DMS153 treated with DMSO at 0.1 percent for 48 hours (cell line): ENCODE measurements at regions not wholly inside any gene's neighbourhood (a gene's known extent, or its start where the extent isn't known, plus 50 kb on each side); places are given as distances from the start of the nearest gene placed in this dataset.
A peak's percentile ranks its signal among the peaks of the same experiment; 100 is the strongest.
"Not testable (repeated sequence)": the region's sequence is repeated elsewhere in the genome, so short reads cannot be mapped to it uniquely, and the experiment has no call there.

Experiments
- DNase-seq: peaks from one replicate; lab custom pipeline; 2025; ENCODE audit not compliant: unreplicated experiment; lab: John Stamatoyannopoulos, UW

DNA sequence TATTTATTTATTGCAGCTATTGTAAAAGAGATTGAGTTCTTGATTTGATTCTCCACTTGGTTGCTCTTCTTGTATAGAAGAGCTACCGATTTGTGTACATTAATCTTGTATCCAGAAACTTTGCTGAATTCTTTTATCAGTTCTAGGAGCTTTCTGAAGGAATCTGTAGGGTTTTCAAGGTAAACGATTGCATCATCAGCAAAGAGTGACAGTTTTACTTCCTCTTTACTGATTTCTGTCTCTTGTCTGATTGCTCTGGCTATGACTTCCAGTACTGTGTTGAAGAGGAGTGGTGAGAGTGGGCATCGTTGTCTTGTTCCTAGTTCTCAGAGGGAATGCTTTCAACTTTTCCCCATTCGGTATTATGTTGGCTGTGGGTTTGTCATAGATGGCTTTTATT is 103.1 kb downstream of the CAPZA3 start:
- DNase-seq: not testable (repeated sequence)

- no peak for DNase-seq
These were observed 111.2 kb downstream of the CAPZA3 start for GRCh38 chr12:18849080-18849479.

DNA sequence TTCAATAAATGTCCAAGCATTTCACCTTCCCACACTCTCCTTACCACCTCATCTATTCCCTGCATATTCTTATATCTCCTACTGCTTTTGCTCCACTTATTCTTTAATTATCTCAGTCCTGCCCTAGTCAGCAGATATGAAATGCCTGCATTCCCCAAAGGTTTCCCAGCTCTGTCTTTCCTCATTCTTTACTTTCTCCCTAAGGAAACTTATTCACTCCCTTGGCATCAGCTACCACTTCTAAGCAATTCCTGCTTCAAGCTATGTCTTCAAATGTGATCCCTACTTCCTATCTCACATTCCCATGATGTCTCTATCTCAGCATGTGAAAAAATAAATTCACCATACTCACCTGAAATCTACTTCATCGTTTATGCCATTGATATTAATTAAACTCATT is 111.8 kb downstream of the CAPZA3 start:
- DNase-seq: no peak

DNA sequence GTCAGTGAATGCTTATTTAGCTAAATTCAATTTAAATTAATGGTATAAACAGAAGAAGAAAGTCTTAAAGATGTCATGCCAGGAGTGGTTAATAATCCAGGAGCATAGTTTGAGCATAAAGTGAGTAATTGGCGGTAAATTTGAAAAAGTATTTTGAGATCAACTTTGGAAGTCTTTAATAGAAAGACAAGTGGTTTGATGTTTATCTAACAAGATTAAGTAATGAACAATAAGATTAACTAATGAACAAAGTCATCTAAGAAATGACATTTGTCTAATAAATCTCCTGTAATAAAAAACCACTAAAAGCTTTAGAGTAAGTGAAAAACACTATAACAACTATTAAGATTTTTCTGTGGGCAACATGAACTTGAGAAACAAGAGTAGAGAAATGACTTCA is 112.8 kb downstream of the CAPZA3 start:
- no peak for DNase-seq

- DNase-seq: no peak
These were observed 113.4 kb downstream of the CAPZA3 start for GRCh38 chr12:18851271-18851670.

GRCh38 chr12:18853570-18854366 is 115.8 kb downstream of the CAPZA3 start:
- no peak for DNase-seq

- DNase-seq: no peak
These were observed 119.7 kb downstream of the CAPZA3 start for GRCh38 chr12:18857656-18858055.

DNA sequence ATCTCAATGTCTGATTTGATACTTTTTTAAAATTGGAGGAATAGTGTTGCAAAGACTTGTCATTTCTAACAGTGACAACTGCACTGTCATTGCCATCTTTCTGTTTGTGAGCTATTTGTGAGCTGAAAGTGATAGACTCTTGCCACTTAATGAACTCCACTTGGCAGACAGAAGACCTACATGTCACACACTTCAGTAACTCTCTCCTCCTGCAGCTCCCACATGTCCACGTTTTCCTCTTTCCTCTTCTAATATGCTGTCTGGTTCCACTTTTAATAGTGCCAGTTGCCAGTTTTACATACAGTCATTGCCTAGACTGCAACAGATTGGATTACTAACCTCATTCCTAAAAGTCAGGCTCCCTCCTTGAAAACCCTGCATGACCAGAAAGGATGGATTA is 121.5 kb downstream of the CAPZA3 start:
- no peak for DNase-seq

DNA sequence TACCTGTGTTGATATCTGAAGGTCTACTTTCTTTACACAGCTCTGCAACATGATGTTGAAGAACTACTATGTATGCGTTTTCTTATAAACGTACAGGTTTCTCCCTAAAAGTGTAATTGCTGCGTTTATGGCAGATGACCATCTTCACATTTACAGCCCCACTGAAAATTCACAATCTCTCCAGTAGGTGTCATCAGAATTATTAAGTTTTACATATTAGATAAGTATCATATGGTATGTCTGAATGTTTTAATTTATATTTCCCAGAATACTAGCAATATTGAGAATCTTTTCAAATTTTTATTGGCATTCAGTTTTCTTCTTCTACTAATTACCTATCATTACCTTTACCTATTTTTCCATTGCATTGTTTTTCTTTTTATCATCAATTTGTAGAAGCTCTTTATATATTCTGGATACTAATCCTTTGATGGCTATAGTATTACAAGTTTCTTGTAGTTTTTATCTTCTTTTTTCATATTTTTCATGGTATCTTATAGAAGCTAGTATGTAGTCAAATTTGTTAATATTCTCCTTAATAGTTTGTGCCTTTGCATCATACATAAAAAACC is 123.5 kb downstream of the CAPZA3 start:
- peak; percentile 13 for DNase-seq

- DNase-seq: no peak
These were observed 126.0 kb downstream of the CAPZA3 start for GRCh38 chr12:18863769-18864500.

GRCh38 chr12:18864900-18865561 is 127.1 kb downstream of the CAPZA3 start:
- DNase-seq: no peak

DNA sequence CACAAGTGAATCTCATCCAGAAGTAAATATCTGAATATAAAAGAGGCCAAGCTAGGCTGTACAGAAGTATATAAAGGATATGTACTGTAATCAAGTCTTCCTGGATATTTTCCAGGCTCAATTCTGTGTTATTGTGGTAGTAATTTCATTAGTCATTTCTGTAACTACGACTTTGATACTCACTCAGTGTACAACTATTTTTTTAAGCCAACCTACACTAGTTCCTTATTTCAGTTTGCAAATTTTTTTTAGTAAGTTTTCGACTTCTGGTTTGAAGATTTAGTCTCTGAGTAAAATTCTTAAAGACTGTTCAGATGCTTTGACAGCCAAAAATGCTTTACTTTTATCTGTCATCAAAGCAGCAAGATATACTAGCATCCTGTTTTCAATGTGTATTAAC is 130.8 kb downstream of the CAPZA3 start:
- DNase-seq: no peak

- DNase-seq: no peak
These were observed 134.9 kb downstream of the CAPZA3 start for GRCh38 chr12:18872770-18873169.

GRCh38 chr12:18878676-18879180 is 140.8 kb downstream of the CAPZA3 start:
- no peak for DNase-seq

- no peak for DNase-seq
These were observed 144.8 kb downstream of the CAPZA3 start for GRCh38 chr12:18882690-18883089.

- no peak for DNase-seq
These were observed 149.0 kb downstream of the CAPZA3 start for GRCh38 chr12:18886962-18887361.

- no peak for DNase-seq
These were observed 149.4 kb downstream of the CAPZA3 start for GRCh38 chr12:18887368-18887767.

DNA sequence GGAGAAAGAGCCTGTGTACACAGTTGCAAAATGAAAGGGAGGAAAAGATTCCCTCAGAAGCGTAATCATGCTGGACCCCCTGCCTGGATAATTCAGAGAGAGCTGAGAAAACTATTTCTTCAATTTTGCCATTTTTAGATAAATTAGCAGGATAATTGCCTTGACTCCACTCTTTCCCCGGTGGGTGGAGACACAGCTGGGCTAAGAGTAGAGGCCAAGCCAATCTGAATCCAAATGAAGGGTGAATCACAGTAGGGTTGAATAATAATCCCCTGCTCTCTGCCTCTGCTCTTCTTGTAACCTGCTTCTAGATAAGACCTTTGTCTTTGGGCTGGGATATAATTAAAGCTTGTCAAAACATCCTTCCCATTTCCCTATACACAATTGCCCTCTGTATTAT is 150.1 kb downstream of the CAPZA3 start:
- DNase-seq: no peak

DNA sequence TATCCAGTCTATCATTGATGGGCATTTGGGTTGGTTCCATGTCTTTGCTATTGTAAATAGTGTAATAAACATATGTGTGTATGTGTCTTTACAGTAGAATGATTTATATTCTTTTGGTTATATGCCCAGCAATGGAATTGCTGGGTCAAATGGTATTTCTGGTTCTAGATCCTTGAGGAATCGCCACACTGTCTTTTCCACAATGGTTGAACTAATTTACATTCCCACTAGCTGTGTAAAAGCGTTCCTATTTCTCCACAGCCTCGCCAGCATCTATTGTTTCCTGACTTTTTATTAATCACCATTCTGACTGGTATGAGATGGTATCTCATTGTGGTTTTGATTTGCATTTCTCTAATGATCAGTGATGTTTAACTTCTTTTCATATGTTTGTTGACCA is 152.7 kb downstream of the CAPZA3 start:
- not testable (repeated sequence) for DNase-seq

DNA sequence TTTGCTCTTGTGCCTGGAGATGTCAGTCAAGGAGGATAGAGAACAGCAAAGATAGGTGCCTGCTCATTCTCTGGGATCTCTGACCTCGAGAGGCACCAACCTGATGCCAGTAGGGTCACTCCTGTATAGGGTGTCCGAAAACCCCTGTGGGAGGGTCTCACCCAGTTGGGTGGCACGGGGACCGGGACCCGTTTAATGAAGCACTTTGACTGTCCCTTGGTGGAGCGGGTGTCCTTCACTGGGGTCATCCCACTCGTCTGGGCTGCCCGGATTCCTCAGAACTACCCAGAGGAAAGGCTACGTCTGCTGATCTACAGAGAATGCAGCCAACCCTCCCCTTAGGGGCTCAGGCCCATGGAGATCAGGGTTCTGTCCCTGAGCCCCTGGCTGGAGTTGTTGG is 157.6 kb downstream of the CAPZA3 start:
- DNase-seq: no peak

DNA sequence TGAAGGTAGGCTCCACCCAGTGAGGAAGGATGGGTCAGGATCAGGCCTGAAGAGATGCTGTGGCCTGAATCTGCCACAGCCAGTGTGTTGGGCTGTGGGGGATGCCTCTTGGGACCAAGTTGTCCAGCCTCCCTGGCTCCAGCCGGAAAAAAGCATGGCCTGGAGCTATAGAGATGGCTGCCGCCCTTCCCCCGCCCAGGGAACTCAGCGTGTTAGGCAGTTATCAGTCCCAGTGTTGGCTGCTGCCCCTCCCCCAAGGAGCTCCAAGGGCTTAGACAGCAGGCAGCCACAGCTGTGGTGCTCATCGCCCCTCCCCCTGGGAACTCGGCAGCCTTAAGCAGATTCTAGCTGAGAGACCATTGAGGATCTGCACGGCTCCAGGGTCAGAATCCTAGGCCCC is 158.0 kb downstream of the CAPZA3 start:
- no peak for DNase-seq
